GM23338 (cell line): ENCODE measurements at regions not wholly inside any gene's neighbourhood (a gene's known extent, or its start where the extent isn't known, plus 50 kb on each side); places are given as distances from the start of the nearest gene placed in this dataset.

Source experiments
- ATAC-seq: fragments of 200-7000 bp; cut with Tn5 transposase; 3 replicates; pipeline ENCODE4 v1.9.1; 2020
- DNase-seq: peaks from one replicate; pipeline ENCODE4 v3.0.0-alpha.2; 2015; ENCODE audit warnings: low spot score
- H2AFZ ChIP-seq: fragments of 200-600 bp; sonication (generic); 2 replicates; pipeline ENCODE4 v1.8.0; 2016; ENCODE audit warnings: antibody characterized with exemption, mild to moderate bottlenecking, moderate library complexity
- H3F3A ChIP-seq: fragments of 200-600 bp; sonication (generic); replicated peaks from 2 replicates; pipeline ENCODE4 v1.8.0; 2017; ENCODE audit warnings: antibody characterized with exemption, mixed run types, low read depth
- H3K27ac ChIP-seq: fragments of 200-600 bp; sonication (generic); 2 replicates; pipeline ENCODE4 v1.6.1; 2016; ENCODE audit warnings: low read depth
- H3K27me3 ChIP-seq: fragments of 200-600 bp; sonication (generic); 2 replicates; pipeline ENCODE4 v1.8.0; 2016; ENCODE audit warnings: mild to moderate bottlenecking, mixed run types, moderate library complexity; ENCODE audit not compliant: insufficient read depth
- H3K36me3 ChIP-seq: fragments of 200-600 bp; sonication (generic); 2 replicates; pipeline ENCODE4 v1.8.0; 2016; ENCODE audit warnings: mild to moderate bottlenecking; ENCODE audit not compliant: insufficient read depth
- H3K4me1 ChIP-seq: fragments of 200-600 bp; sonication (generic); 2 replicates; pipeline ENCODE4 v1.8.0; 2016; ENCODE audit warnings: mild to moderate bottlenecking, moderate library complexity; ENCODE audit not compliant: insufficient read depth
- H3K4me2 ChIP-seq: fragments of 200-600 bp; sonication (generic); 2 replicates; pipeline ENCODE4 v1.7.1; 2017; ENCODE audit warnings: mixed run types
- H3K4me3 ChIP-seq: fragments of 200-600 bp; sonication (generic); 2 replicates; pipeline ENCODE4 v1.6.1; 2016; ENCODE audit warnings: mixed run types
- H3K79me2 ChIP-seq: fragments of 200-600 bp; sonication (generic); replicated peaks from 2 replicates; pipeline ENCODE4 v1.8.0; 2017; ENCODE audit warnings: mild to moderate bottlenecking; ENCODE audit not compliant: insufficient read depth
- H3K9me2 ChIP-seq: fragments of 200-600 bp; sonication (generic); 2 replicates; pipeline ENCODE4 v1.8.0; 2017; ENCODE audit not compliant: insufficient read depth
- H4K20me1 ChIP-seq: fragments of 200-600 bp; sonication (generic); replicated peaks from 2 replicates; pipeline ENCODE4 v1.8.0; 2017; ENCODE audit warnings: mild to moderate bottlenecking; ENCODE audit not compliant: insufficient read depth
- H3K27ac Mint-ChIP-seq: 2 replicates; pipeline ENCODE4 v1.8.0; 2020; ENCODE audit warnings: inconsistent platforms, mild to moderate bottlenecking, moderate library complexity, mixed read lengths
- H3K27me3 Mint-ChIP-seq: 3 replicates; pipeline ENCODE4 v1.8.0; 2022; ENCODE audit warnings: low read depth, mild to moderate bottlenecking, moderate library complexity, mixed read lengths, inconsistent platforms; ENCODE audit not compliant: insufficient read depth, poor library complexity
- H3K36me3 Mint-ChIP-seq: 3 replicates; pipeline ENCODE4 v1.8.0; 2021; ENCODE audit warnings: low read depth, mild to moderate bottlenecking, inconsistent platforms, moderate library complexity, mixed read lengths
- H3K4me1 Mint-ChIP-seq: 3 replicates; pipeline ENCODE4 v1.8.0; 2020; ENCODE audit warnings: mild to moderate bottlenecking, inconsistent platforms, mixed read lengths
- H3K4me3 Mint-ChIP-seq: 3 replicates; pipeline ENCODE4 v1.8.0; 2021; ENCODE audit warnings: moderate library complexity, mild to moderate bottlenecking, inconsistent platforms, mixed read lengths
- H3K9me3 Mint-ChIP-seq: 3 replicates; pipeline ENCODE4 v1.8.0; 2020; ENCODE audit warnings: moderate library complexity, mild to moderate bottlenecking, inconsistent platforms, mixed read lengths
- CREB1 ChIP-seq: fragments of 250-450 bp; sonication (Bioruptor Pico); IDR thresholded peaks from 2 replicates; pipeline ENCODE4 v1.5.0; 2020; ENCODE audit warnings: low read depth, mild to moderate bottlenecking, moderate library complexity
- CTCF ChIP-seq, 2 experiments: fragments of 200-600 bp in 1 of 2; sonication (generic) in 1 of 2; conservative IDR thresholded peaks; 2 replicates each; pipeline versions ENCODE4 v1.5.1 to v1.6.1; 2016 to 2017; ENCODE audit warnings: antibody characterized with exemption in 2 of 2, low read depth in 2 of 2, mild to moderate bottlenecking in 2 of 2, moderate library complexity in 1 of 2
- EZH2 ChIP-seq: fragments of 200-600 bp; sonication (generic); IDR thresholded peaks from one replicate; pipeline ENCODE4 v1.8.0; 2017; ENCODE audit warnings: antibody characterized with exemption, mild to moderate bottlenecking, low read depth; ENCODE audit not compliant: unreplicated experiment
- EZH2phosphoT487 ChIP-seq: fragments of 200-600 bp; sonication (generic); IDR thresholded peaks from one replicate; pipeline ENCODE4 v1.8.1; 2018; ENCODE audit warnings: antibody characterized with exemption; ENCODE audit not compliant: unreplicated experiment
- JUNB ChIP-seq: IDR thresholded peaks from one replicate; pipeline ENCODE4 v1.6.1; 2016; ENCODE audit warnings: antibody characterized with exemption; ENCODE audit not compliant: unreplicated experiment
- NANOG ChIP-seq: IDR thresholded peaks from 2 replicates; pipeline ENCODE4 v1.6.1; 2016; ENCODE audit warnings: antibody characterized with exemption, borderline replicate concordance
- ZNF114 ChIP-seq: fragments of 250-450 bp; sonication (Bioruptor Pico); IDR thresholded peaks from 2 replicates; pipeline ENCODE4 v1.5.0; 2020; ENCODE audit warnings: mild to moderate bottlenecking, moderate library complexity
- TF ChIP-seq, protein P1 (sequence below): fragments of 250-450 bp; sonication (Bioruptor Pico); IDR thresholded peaks from 2 replicates; pipeline ENCODE4 v1.5.0; 2020; ENCODE audit warnings: mild to moderate bottlenecking, moderate library complexity

- Mint-ChIP-seq H3K4me3 (no peak overlapping the region), H3K27ac (no peak overlapping the region), H3K27me3 (no peaks in the 10 kb centered on the region), H3K4me1 (peaks cover 2% of the 10 kb centered on the region; the same call in 1 of the 3 replicates), H3K36me3 (no peaks in the 10 kb centered on the region), H3K9me3 (peaks cover 5% of the 10 kb centered on the region)
- Histone ChIP-seq H3F3A (no peaks in the 10 kb centered on the region), H3K27ac (no peak overlapping the region), H2AFZ (peak overlapping the region; percentile 66), H3K9me2 (0 out of 2 replicates have a peak, but pooled peaks cover 8% of the 10 kb centered on the region), H3K4me1 (no peaks in the 10 kb centered on the region), H3K27me3 (no peaks in the 10 kb centered on the region), H3K79me2 (no peaks in the 10 kb centered on the region), H4K20me1 (no peaks in the 10 kb centered on the region), H3K4me2 (no peak overlapping the region), H3K4me3 (no peak overlapping the region), H3K36me3 (no peaks in the 10 kb centered on the region)
- peak; percentile 47 for DNase-seq
- ATAC-seq, result peak; percentile 79
- TF ChIP-seq JUNB (no peak), CTCF (conservative IDR thresholded peaks at IDR 0.05; ENCODE audit: low read depth in 2 of 2) (peak; percentile 53 to 73)
These were observed 396.2 kb upstream of the HS6ST1 start for GRCh38 chr2:128714851-128715312.

DNA sequence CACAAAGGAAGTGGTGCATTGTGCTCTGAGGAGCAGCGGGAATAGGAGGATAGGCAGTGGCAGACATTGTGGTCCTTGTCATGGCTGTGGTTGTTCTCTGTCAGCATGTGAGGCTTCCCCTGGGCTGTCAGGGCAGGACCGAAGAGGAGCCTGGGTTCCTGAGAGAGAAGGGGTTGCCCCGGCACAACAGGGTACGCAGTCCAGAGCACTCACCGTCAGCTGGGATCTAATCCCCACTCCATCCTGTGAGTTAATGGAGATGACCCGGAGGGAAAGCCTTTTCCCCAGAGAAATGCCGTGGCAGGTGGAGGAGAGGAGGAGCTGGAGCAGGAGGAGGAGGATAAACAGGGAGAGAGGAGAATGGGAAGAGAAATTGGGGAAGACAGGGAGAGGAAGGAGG lies 396.7 kb upstream of the HS6ST1 start:
- Histone ChIP-seq H3K36me3 (no peaks in the 10 kb centered on the region), H3K27ac (no peak overlapping the region), H3K27me3 (no peaks in the 10 kb centered on the region), H2AFZ (peak overlapping the region; percentile 66; the same call in 1 of the 2 replicates), H3F3A (no peaks in the 10 kb centered on the region), H3K4me1 (no peaks in the 10 kb centered on the region), H3K4me3 (no peak overlapping the region), H4K20me1 (no peaks in the 10 kb centered on the region), H3K9me2 (0 out of 2 replicates have a peak, but pooled peaks cover 5% of the 10 kb centered on the region), H3K79me2 (no peaks in the 10 kb centered on the region), H3K4me2 (no peak overlapping the region)
- H3K27ac Mint-ChIP-seq, result no peak overlapping the region
- ATAC-seq, result no peak
- no peaks in the 10 kb centered on the region for H3K36me3 Mint-ChIP-seq
- H3K4me1 Mint-ChIP-seq, result peaks cover 2% of the 10 kb centered on the region; the same call in 1 of the 3 replicates
- DNase-seq, result no peak
- no peak overlapping the region for H3K4me3 Mint-ChIP-seq
- H3K9me3 Mint-ChIP-seq, result peaks cover under 1% of the 10 kb centered on the region; the same call in 1 of the 3 replicates
- H3K27me3 Mint-ChIP-seq, result no peaks in the 10 kb centered on the region
- TF ChIP-seq EZH2, result no peak
- no peak for TF ChIP-seq EZH2phosphoT487
- TF ChIP-seq CTCF (conservative IDR thresholded peaks at IDR 0.05; ENCODE audit: low read depth in 2 of 2), result no peak
- TF ChIP-seq CREB1, result no peak
- TF ChIP-seq, protein P1, sequence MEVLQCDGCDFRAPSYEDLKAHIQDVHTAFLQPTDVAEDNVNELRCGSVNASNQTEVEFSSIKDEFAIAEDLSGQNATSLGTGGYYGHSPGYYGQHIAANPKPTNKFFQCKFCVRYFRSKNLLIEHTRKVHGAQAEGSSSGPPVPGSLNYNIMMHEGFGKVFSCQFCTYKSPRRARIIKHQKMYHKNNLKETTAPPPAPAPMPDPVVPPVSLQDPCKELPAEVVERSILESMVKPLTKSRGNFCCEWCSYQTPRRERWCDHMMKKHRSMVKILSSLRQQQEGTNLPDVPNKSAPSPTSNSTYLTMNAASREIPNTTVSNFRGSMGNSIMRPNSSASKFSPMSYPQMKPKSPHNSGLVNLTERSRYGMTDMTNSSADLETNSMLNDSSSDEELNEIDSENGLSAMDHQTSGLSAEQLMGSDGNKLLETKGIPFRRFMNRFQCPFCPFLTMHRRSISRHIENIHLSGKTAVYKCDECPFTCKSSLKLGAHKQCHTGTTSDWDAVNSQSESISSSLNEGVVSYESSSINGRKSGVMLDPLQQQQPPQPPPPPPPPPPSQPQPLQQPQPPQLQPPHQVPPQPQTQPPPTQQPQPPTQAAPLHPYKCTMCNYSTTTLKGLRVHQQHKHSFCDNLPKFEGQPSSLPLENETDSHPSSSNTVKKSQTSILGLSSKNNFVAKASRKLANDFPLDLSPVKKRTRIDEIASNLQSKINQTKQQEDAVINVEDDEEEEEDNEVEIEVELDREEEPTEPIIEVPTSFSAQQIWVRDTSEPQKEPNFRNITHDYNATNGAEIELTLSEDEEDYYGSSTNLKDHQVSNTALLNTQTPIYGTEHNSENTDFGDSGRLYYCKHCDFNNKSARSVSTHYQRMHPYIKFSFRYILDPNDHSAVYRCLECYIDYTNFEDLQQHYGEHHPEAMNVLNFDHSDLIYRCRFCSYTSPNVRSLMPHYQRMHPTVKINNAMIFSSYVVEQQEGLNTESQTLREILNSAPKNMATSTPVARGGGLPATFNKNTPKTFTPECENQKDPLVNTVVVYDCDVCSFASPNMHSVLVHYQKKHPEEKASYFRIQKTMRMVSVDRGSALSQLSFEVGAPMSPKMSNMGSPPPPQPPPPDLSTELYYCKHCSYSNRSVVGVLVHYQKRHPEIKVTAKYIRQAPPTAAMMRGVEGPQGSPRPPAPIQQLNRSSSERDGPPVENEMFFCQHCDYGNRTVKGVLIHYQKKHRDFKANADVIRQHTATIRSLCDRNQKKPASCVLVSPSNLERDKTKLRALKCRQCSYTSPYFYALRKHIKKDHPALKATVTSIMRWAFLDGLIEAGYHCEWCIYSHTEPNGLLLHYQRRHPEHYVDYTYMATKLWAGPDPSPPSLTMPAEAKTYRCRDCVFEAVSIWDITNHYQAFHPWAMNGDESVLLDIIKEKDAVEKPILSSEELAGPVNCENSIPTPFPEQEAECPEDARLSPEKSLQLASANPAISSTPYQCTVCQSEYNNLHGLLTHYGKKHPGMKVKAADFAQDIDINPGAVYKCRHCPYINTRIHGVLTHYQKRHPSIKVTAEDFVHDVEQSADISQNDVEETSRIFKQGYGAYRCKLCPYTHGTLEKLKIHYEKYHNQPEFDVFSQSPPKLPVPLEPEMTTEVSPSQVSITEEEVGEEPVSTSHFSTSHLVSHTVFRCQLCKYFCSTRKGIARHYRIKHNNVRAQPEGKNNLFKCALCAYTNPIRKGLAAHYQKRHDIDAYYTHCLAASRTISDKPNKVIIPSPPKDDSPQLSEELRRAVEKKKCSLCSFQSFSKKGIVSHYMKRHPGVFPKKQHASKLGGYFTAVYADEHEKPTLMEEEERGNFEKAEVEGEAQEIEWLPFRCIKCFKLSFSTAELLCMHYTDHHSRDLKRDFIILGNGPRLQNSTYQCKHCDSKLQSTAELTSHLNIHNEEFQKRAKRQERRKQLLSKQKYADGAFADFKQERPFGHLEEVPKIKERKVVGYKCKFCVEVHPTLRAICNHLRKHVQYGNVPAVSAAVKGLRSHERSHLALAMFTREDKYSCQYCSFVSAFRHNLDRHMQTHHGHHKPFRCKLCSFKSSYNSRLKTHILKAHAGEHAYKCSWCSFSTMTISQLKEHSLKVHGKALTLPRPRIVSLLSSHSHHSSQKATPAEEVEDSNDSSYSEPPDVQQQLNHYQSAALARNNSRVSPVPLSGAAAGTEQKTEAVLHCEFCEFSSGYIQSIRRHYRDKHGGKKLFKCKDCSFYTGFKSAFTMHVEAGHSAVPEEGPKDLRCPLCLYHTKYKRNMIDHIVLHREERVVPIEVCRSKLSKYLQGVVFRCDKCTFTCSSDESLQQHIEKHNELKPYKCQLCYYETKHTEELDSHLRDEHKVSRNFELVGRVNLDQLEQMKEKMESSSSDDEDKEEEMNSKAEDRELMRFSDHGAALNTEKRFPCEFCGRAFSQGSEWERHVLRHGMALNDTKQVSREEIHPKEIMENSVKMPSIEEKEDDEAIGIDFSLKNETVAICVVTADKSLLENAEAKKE (CRISPR knock-in tag), result no peak
- no peak for TF ChIP-seq ZNF114 (CRISPR knock-in tag)
- no peak for TF ChIP-seq JUNB
- TF ChIP-seq NANOG, result no peak
